ENCODE measurements at regions not wholly inside any gene's neighbourhood (a gene's known extent, or its start where the extent isn't known, plus 50 kb on each side); places are given as distances from the start of the nearest gene placed in this dataset.

- Mint-ChIP-seq H3K4me3 (no peak overlapping the region), H3K27ac (no peak overlapping the region), H3K9me3 (peaks cover 17% of the 10 kb centered on the region), H3K27me3 (no peaks in the 10 kb centered on the region), H3K4me1 (ENCODE audit: low read depth) (no peaks in the 10 kb centered on the region), H3K36me3 (ENCODE audit: low read depth) (no peaks in the 10 kb centered on the region)
- no peak for DNase-seq
Measured at GRCh38 chr10:108655057-108655456, 1268.3 kb downstream of the XPNPEP1 start.

- no peak for DNase-seq
- no peak overlapping the region for H3K4me3 Mint-ChIP-seq
- H3K27me3 Mint-ChIP-seq = no peaks in the 10 kb centered on the region
- peaks cover 14% of the 10 kb centered on the region for H3K9me3 Mint-ChIP-seq
- no peaks in the 10 kb centered on the region for H3K4me1 Mint-ChIP-seq (ENCODE audit: low read depth)
- H3K36me3 Mint-ChIP-seq (ENCODE audit: low read depth) = no peaks in the 10 kb centered on the region
- H3K27ac Mint-ChIP-seq = no peak overlapping the region
Measured at GRCh38 chr10:108653531-108653930, 1269.8 kb downstream of the XPNPEP1 start.

GRCh38 chr10:108639010-108639409 lies 1284.3 kb downstream of the XPNPEP1 start:
- Mint-ChIP-seq H3K9me3 (peaks cover 27% of the 10 kb centered on the region), H3K36me3 (ENCODE audit: low read depth) (no peaks in the 10 kb centered on the region), H3K27ac (no peak overlapping the region), H3K27me3 (no peaks in the 10 kb centered on the region), H3K4me3 (no peak overlapping the region), H3K4me1 (ENCODE audit: low read depth) (no peaks in the 10 kb centered on the region)
- no peak for DNase-seq

GRCh38 chr10:108638225-108638624 lies 1285.1 kb downstream of the XPNPEP1 start:
- Mint-ChIP-seq H3K4me1 (ENCODE audit: low read depth) (no peaks in the 10 kb centered on the region), H3K9me3 (peaks cover 24% of the 10 kb centered on the region), H3K27ac (no peak overlapping the region), H3K4me3 (no peak overlapping the region), H3K36me3 (ENCODE audit: low read depth) (no peaks in the 10 kb centered on the region), H3K27me3 (no peaks in the 10 kb centered on the region)
- no peak for DNase-seq

- DNase-seq = no peak
- H3K27me3 Mint-ChIP-seq = no peaks in the 10 kb centered on the region
- no peak overlapping the region for H3K4me3 Mint-ChIP-seq
- no peaks in the 10 kb centered on the region for H3K4me1 Mint-ChIP-seq (ENCODE audit: low read depth)
- H3K36me3 Mint-ChIP-seq (ENCODE audit: low read depth) = no peaks in the 10 kb centered on the region
- H3K27ac Mint-ChIP-seq = no peak overlapping the region
- H3K9me3 Mint-ChIP-seq = peaks cover 9% of the 10 kb centered on the region
Measured at GRCh38 chr10:108633046-108633445, 1290.3 kb downstream of the XPNPEP1 start.

GRCh38 chr10:108632144-108632543 lies 1291.2 kb downstream of the XPNPEP1 start:
- no peak for DNase-seq
- Mint-ChIP-seq H3K27me3 (no peaks in the 10 kb centered on the region), H3K9me3 (peaks cover 9% of the 10 kb centered on the region), H3K4me3 (no peak overlapping the region), H3K27ac (no peak overlapping the region), H3K36me3 (ENCODE audit: low read depth) (no peaks in the 10 kb centered on the region), H3K4me1 (ENCODE audit: low read depth) (no peaks in the 10 kb centered on the region)

GRCh38 chr10:108631332-108631731 lies 1292.0 kb downstream of the XPNPEP1 start:
- H3K36me3 Mint-ChIP-seq (ENCODE audit: low read depth) = no peaks in the 10 kb centered on the region
- H3K4me3 Mint-ChIP-seq = no peak overlapping the region
- peaks cover 9% of the 10 kb centered on the region for H3K9me3 Mint-ChIP-seq
- DNase-seq = no peak
- no peak overlapping the region for H3K27ac Mint-ChIP-seq
- no peaks in the 10 kb centered on the region for H3K27me3 Mint-ChIP-seq
- H3K4me1 Mint-ChIP-seq (ENCODE audit: low read depth) = no peaks in the 10 kb centered on the region

- no peak overlapping the region for H3K4me3 Mint-ChIP-seq
- no peaks in the 10 kb centered on the region for H3K4me1 Mint-ChIP-seq (ENCODE audit: low read depth)
- H3K9me3 Mint-ChIP-seq = peaks cover 7% of the 10 kb centered on the region
- no peak for DNase-seq
- H3K27me3 Mint-ChIP-seq = no peaks in the 10 kb centered on the region
- H3K36me3 Mint-ChIP-seq (ENCODE audit: low read depth) = no peaks in the 10 kb centered on the region
- H3K27ac Mint-ChIP-seq = no peak overlapping the region
Measured at GRCh38 chr10:108629834-108630233, 1293.5 kb downstream of the XPNPEP1 start.

- no peak for DNase-seq
- Mint-ChIP-seq H3K4me3 (no peak overlapping the region), H3K4me1 (ENCODE audit: low read depth) (no peaks in the 10 kb centered on the region), H3K36me3 (ENCODE audit: low read depth) (no peaks in the 10 kb centered on the region), H3K9me3 (peaks cover 10% of the 10 kb centered on the region), H3K27me3 (no peaks in the 10 kb centered on the region), H3K27ac (no peak overlapping the region)
Measured at GRCh38 chr10:108624052-108624451, 1299.3 kb downstream of the XPNPEP1 start.

- H3K9me3 Mint-ChIP-seq = peaks cover 13% of the 10 kb centered on the region
- no peak for DNase-seq
- no peaks in the 10 kb centered on the region for H3K4me1 Mint-ChIP-seq (ENCODE audit: low read depth)
- no peaks in the 10 kb centered on the region for H3K27me3 Mint-ChIP-seq
- H3K4me3 Mint-ChIP-seq = no peak overlapping the region
- H3K27ac Mint-ChIP-seq = no peak overlapping the region
- no peaks in the 10 kb centered on the region for H3K36me3 Mint-ChIP-seq (ENCODE audit: low read depth)
Measured at GRCh38 chr10:108620821-108621534, 1302.3 kb downstream of the XPNPEP1 start.

- Mint-ChIP-seq H3K27me3 (no peaks in the 10 kb centered on the region), H3K4me3 (no peak overlapping the region), H3K27ac (no peak overlapping the region), H3K4me1 (ENCODE audit: low read depth) (no peaks in the 10 kb centered on the region), H3K36me3 (ENCODE audit: low read depth) (no peaks in the 10 kb centered on the region), H3K9me3 (peaks cover 7% of the 10 kb centered on the region)
- no peak for DNase-seq
Measured at GRCh38 chr10:108616559-108617285, 1306.6 kb downstream of the XPNPEP1 start.

GRCh38 chr10:108615576-108616320 lies 1307.6 kb downstream of the XPNPEP1 start:
- H3K4me3 Mint-ChIP-seq = no peak overlapping the region

GRCh38 chr10:108612485-108612884 lies 1310.8 kb downstream of the XPNPEP1 start:
- Mint-ChIP-seq H3K27ac (no peak overlapping the region), H3K27me3 (no peaks in the 10 kb centered on the region), H3K36me3 (ENCODE audit: low read depth) (no peaks in the 10 kb centered on the region), H3K9me3 (peaks cover 11% of the 10 kb centered on the region), H3K4me1 (ENCODE audit: low read depth) (no peaks in the 10 kb centered on the region), H3K4me3 (no peak overlapping the region)
- DNase-seq = no peak

More at GRCh38 chr10:108615576-108616320, 1307.6 kb downstream of the XPNPEP1 start:
- Mint-ChIP-seq H3K36me3 (ENCODE audit: low read depth) (no peaks in the 10 kb centered on the region), H3K27ac (no peak overlapping the region), H3K9me3 (peaks cover 5% of the 10 kb centered on the region), H3K27me3 (no peaks in the 10 kb centered on the region), H3K4me1 (ENCODE audit: low read depth) (no peaks in the 10 kb centered on the region)
- DNase-seq = no peak

- Mint-ChIP-seq H3K9me3 (peaks cover 8% of the 10 kb centered on the region), H3K4me1 (ENCODE audit: low read depth) (no peaks in the 10 kb centered on the region), H3K36me3 (ENCODE audit: low read depth) (no peaks in the 10 kb centered on the region), H3K27ac (no peak overlapping the region), H3K4me3 (no peak overlapping the region), H3K27me3 (no peaks in the 10 kb centered on the region)
- DNase-seq = no peak
Measured at GRCh38 chr10:108608860-108609259, 1314.5 kb downstream of the XPNPEP1 start.

- no peaks in the 10 kb centered on the region for H3K36me3 Mint-ChIP-seq (ENCODE audit: low read depth)
- no peaks in the 10 kb centered on the region for H3K4me1 Mint-ChIP-seq (ENCODE audit: low read depth)
- no peak for DNase-seq
- H3K9me3 Mint-ChIP-seq = no peaks in the 10 kb centered on the region
- H3K27me3 Mint-ChIP-seq = no peaks in the 10 kb centered on the region
- H3K27ac Mint-ChIP-seq = no peak overlapping the region
- H3K4me3 Mint-ChIP-seq = no peak overlapping the region
Measured at GRCh38 chr10:108601851-108602250, 1321.5 kb downstream of the XPNPEP1 start.
